IMR-90 (cell line): ENCODE measurements at regions not wholly inside any gene's neighbourhood (a gene's known extent, or its start where the extent isn't known, plus 50 kb on each side); places are given as distances from the start of the nearest gene placed in this dataset.

Experiments used
- ATAC-seq: fragments of 200-7000 bp; cut with Tn5 transposase; 2 replicates; pipeline ENCODE4 v1.9.1; 2020; ENCODE audit warnings: low read depth, mild to moderate bottlenecking, moderate library complexity
- BruUV-seq: library from RNA; stranded (reverse); fragments of 400-500 nt; replicated peaks from 2 replicates; lab custom pipeline; 2021; lab: Mats Ljungman, UMichigan
- CTCF ChIA-PET: fragments of 300-600 bp; formaldehyde crosslinking; extraction: SDS; loops from one replicate; lab custom pipeline; 2021; ENCODE audit warnings: antibody characterized with exemption; lab: Yijun Ruan, JAX
- POLR2A ChIA-PET: fragments of 300-600 bp; sonication (Branson Sonifier 250); formaldehyde crosslinking; loops from one replicate; lab custom pipeline; 2022; ENCODE audit warnings: antibody characterized with exemption; ENCODE audit not compliant: unreplicated experiment; lab: Charles Lee
- DNase-seq: peaks from one replicate; pipeline ENCODE4 v3.0.0; 2013
- H2AFZ ChIP-seq: replicated peaks from 2 replicates; pipeline ENCODE3; 2013; ENCODE audit warnings: low read length, mild to moderate bottlenecking; ENCODE audit not compliant: poor library complexity
- H2AK5ac ChIP-seq: 2 replicates; pipeline ENCODE4 v1.6.1; 2013; ENCODE audit warnings: low read depth, low read length, inconsistent platforms
- H2AK9ac ChIP-seq: replicated peaks from 2 replicates; pipeline ENCODE3; 2013; ENCODE audit warnings: mild to moderate bottlenecking, low read depth, low read length, moderate library complexity; ENCODE audit not compliant: poor library complexity
- H2BK120ac ChIP-seq: 2 replicates; pipeline ENCODE4 v1.6.1; 2013; ENCODE audit warnings: low read depth, low read length, inconsistent platforms
- H2BK15ac ChIP-seq: 3 replicates; pipeline ENCODE4 v1.6.1; 2013; ENCODE audit warnings: low read depth, low read length, inconsistent platforms
- H2BK20ac ChIP-seq: 2 replicates; pipeline ENCODE4 v1.6.1; 2013; ENCODE audit warnings: low read depth, mild to moderate bottlenecking, inconsistent platforms, low read length, moderate library complexity
- H2BK5ac ChIP-seq: 2 replicates; pipeline ENCODE4 v1.6.1; 2013; ENCODE audit warnings: mild to moderate bottlenecking, low read depth, low read length, inconsistent platforms; ENCODE audit not compliant: poor library complexity, severe bottlenecking
- H3K14ac ChIP-seq: replicated peaks from 2 replicates; pipeline ENCODE4 v1.6.1; 2013; ENCODE audit warnings: low read depth, low read length, inconsistent platforms
- H3K18ac ChIP-seq: 2 replicates; pipeline ENCODE4 v1.6.1; 2013; ENCODE audit warnings: low read depth, low read length, control low read depth
- H3K23ac ChIP-seq: 2 replicates; pipeline ENCODE4 v1.6.1; 2013; ENCODE audit warnings: low read depth, low read length, inconsistent platforms
- H3K27ac ChIP-seq: 2 replicates; pipeline ENCODE4 v1.5.1; 2013; ENCODE audit warnings: mild to moderate bottlenecking, control low read depth, low read length; ENCODE audit not compliant: insufficient read depth
- H3K27me3 ChIP-seq: 2 replicates; pipeline ENCODE4 v1.6.1; 2013; ENCODE audit warnings: low read length; ENCODE audit not compliant: control insufficient read depth, insufficient read depth
- H3K36me3 ChIP-seq: 2 replicates; pipeline ENCODE4 v1.6.1; 2013; ENCODE audit warnings: low read length, mixed read lengths; ENCODE audit not compliant: control insufficient read depth, insufficient read depth
- H3K4ac ChIP-seq: 2 replicates; pipeline ENCODE4 v1.6.1; 2013; ENCODE audit warnings: low read depth, low read length, inconsistent platforms
- H3K4me1 ChIP-seq: 2 replicates; pipeline ENCODE4 v1.6.1; 2013; ENCODE audit warnings: low read length, mixed read lengths; ENCODE audit not compliant: control insufficient read depth, insufficient read depth
- H3K4me2 ChIP-seq: 2 replicates; pipeline ENCODE4 v1.6.1; 2013; ENCODE audit warnings: low read depth, mild to moderate bottlenecking, control low read depth, low read length, moderate library complexity
- H3K4me3 ChIP-seq: 2 replicates; pipeline ENCODE4 v1.5.1; 2013; ENCODE audit warnings: low read depth, mild to moderate bottlenecking, control low read depth, low read length, moderate library complexity; ENCODE audit not compliant: insufficient read depth
- H3K56ac ChIP-seq: 2 replicates; pipeline ENCODE4 v1.6.1; 2013; ENCODE audit warnings: low read length, inconsistent platforms; ENCODE audit not compliant: insufficient read depth; ENCODE audit errors: extremely low read depth
- H3K79me1 ChIP-seq, 2 experiments: 2 replicates each; pipeline ENCODE4 v1.6.1; 2013; ENCODE audit warnings: low read length in 2 of 2, inconsistent platforms in 1 of 2, low read depth in 1 of 2
- H3K9ac ChIP-seq: 2 replicates; pipeline ENCODE4 v1.6.1; 2013; ENCODE audit warnings: low read depth, low read length, control low read depth
- H3K9me1 ChIP-seq: 2 replicates; pipeline ENCODE4 v1.6.1; 2013; ENCODE audit warnings: low read length, inconsistent platforms; ENCODE audit not compliant: insufficient read depth
- H3K9me3 ChIP-seq: 2 replicates; pipeline ENCODE4 v1.6.1; 2013; ENCODE audit warnings: low read length; ENCODE audit not compliant: control insufficient read depth, insufficient read depth
- H4K20me1 ChIP-seq: 2 replicates; pipeline ENCODE4 v1.6.1; 2013; ENCODE audit warnings: low read length, inconsistent platforms; ENCODE audit not compliant: insufficient read depth
- H4K5ac ChIP-seq: 2 replicates; pipeline ENCODE4 v1.6.1; 2013; ENCODE audit warnings: mild to moderate bottlenecking, low read depth, low read length, control low read depth
- H4K8ac ChIP-seq, 2 experiments: 2 replicates each; pipeline ENCODE4 v1.6.1; 2013; ENCODE audit warnings: low read depth in 2 of 2, low read length in 2 of 2, control low read depth in 1 of 2, inconsistent platforms in 1 of 2
- H4K91ac ChIP-seq: 2 replicates; pipeline ENCODE4 v1.6.1; 2013; ENCODE audit warnings: low read depth, low read length, inconsistent platforms; ENCODE audit not compliant: insufficient read depth
- BHLHE40 ChIP-seq: fragments of 150-350 bp; IDR thresholded peaks from 2 replicates; pipeline ENCODE4 v1.6.1; 2016; ENCODE audit warnings: mild to moderate bottlenecking, low read depth, low read length
- CEBPB ChIP-seq: IDR thresholded peaks from 2 replicates; pipeline ENCODE4 v1.6.1; 2012; ENCODE audit warnings: low read depth, low read length, improper control_type of control experiment
- CHD1 ChIP-seq: IDR thresholded peaks from 2 replicates; pipeline ENCODE4 v1.6.1; 2012; ENCODE audit warnings: low read depth, low read length, improper control_type of control experiment
- ELK1 ChIP-seq: fragments of 150-350 bp; IDR thresholded peaks from 2 replicates; pipeline ENCODE4 v1.6.1; 2016; ENCODE audit warnings: low read depth, mild to moderate bottlenecking, low read length, moderate library complexity, borderline replicate concordance
- FOS ChIP-seq: fragments of 150-350 bp; IDR thresholded peaks from 2 replicates; pipeline ENCODE4 v1.6.1; 2016; ENCODE audit warnings: low read depth, low read length
- MAFK ChIP-seq: IDR thresholded peaks from 2 replicates; pipeline ENCODE4 v1.6.1; 2012; ENCODE audit warnings: low read depth, low read length, improper control_type of control experiment
- MAZ ChIP-seq: IDR thresholded peaks from 2 replicates; pipeline ENCODE4 v1.6.1; 2012; ENCODE audit warnings: low read depth, mild to moderate bottlenecking, low read length, improper control_type of control experiment, moderate library complexity, borderline replicate concordance
- MXI1 ChIP-seq: IDR thresholded peaks from 2 replicates; pipeline ENCODE4 v1.6.1; 2012; ENCODE audit warnings: low read depth, mild to moderate bottlenecking, low read length, moderate library complexity, borderline replicate concordance
- NFE2L2 ChIP-seq: fragments of 150-350 bp; IDR thresholded peaks from 2 replicates; pipeline ENCODE4 v1.6.1; 2016; ENCODE audit warnings: low read depth, mild to moderate bottlenecking, low read length
- POLR2A ChIP-seq: IDR thresholded peaks from 2 replicates; pipeline ENCODE4 v1.6.1; 2012; ENCODE audit warnings: mild to moderate bottlenecking, low read depth, low read length
- RAD21 ChIP-seq: IDR thresholded peaks from 2 replicates; pipeline ENCODE4 v1.6.1; 2012; ENCODE audit warnings: low read length, improper control_type of control experiment
- RCOR1 ChIP-seq: IDR thresholded peaks from 2 replicates; pipeline ENCODE4 v1.6.1; 2012; ENCODE audit warnings: mild to moderate bottlenecking, low read length, improper control_type of control experiment; ENCODE audit not compliant: insufficient replicate concordance
- RFX5 ChIP-seq: IDR thresholded peaks from 2 replicates; pipeline ENCODE4 v1.8.0; 2012; ENCODE audit warnings: low read depth, mild to moderate bottlenecking, low read length, moderate library complexity
- SMC3 ChIP-seq: fragments of 150-350 bp; IDR thresholded peaks from 2 replicates; pipeline ENCODE4 v1.6.1; 2016; ENCODE audit warnings: low read depth, mild to moderate bottlenecking, antibody characterized with exemption, low read length, moderate library complexity
- WGBS, 2 experiments: methylation state at CpG; one replicate each; pipeline versions ENCODE4 v1.1.5 to v1.1.7; 2013; ENCODE audit warnings: missing lambda C conversion rate in 2 of 2; ENCODE audit not compliant: insufficient read length in 1 of 2; ENCODE audit errors: extremely low coverage in 2 of 2; 5-methylcytosine and 5-hydroxymethylcytosine counted together
- dilution Hi-C: fragments of 300-500 bp; cut with HindIII; formaldehyde crosslinking; loops from one replicate; pipeline ENCODE4 v1.14.3; 2018; ENCODE audit warnings: low sequenced_read_pairs; ENCODE audit not compliant: unreplicated experiment
- in situ Hi-C: fragments of 300-500 bp; cut with MboI; formaldehyde crosslinking; loops from 3 replicates; pipeline ENCODE4 v1.14.3; 2019; ENCODE audit warnings: low sequenced_read_pairs, inconsistent platforms, mixed read lengths
- intact Hi-C: fragments of 100-400 bp; cut with micrococcal nuclease; formaldehyde crosslinking; loops from 2 replicates; pipeline ENCODE4 v1.10.0; 2022
- TF ChIP-seq, protein P1 (sequence below): conservative IDR thresholded peaks from 2 replicates; pipeline ENCODE4 v1.5.1; 2012; ENCODE audit warnings: mild to moderate bottlenecking, low read depth, low read length, improper control_type of control experiment
- TF ChIP-seq, protein P2 (sequence below): fragments of 150-350 bp; IDR thresholded peaks from 2 replicates; pipeline ENCODE4 v1.6.1; 2017; ENCODE audit warnings: mild to moderate bottlenecking, antibody characterized with exemption, low read length, low read depth

DNA sequence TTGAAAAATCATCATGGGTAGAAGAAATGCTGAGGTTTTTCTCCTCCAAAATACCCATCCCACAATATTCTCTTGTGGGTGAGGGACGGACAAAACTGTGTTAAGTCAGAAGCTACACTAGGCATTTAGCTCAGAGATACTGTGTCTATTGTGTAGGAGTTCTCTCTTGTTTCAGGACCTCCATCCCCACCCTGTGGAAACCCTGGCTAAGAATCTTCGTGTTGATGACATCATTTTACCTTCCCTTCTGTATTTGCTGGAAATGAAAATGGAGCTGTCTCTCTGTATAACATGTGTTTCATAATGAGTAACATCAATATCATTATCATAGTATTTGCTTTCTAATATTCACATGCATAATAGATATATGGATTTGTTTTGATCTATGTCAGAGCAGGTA is 1193.0 kb upstream of the CITED2 start:
- H3K4me2 ChIP-seq = no peak overlapping the region
- dilution Hi-C loops = no loop called here
- TF ChIP-seq RFX5 = no peak
- TF ChIP-seq, protein P1, sequence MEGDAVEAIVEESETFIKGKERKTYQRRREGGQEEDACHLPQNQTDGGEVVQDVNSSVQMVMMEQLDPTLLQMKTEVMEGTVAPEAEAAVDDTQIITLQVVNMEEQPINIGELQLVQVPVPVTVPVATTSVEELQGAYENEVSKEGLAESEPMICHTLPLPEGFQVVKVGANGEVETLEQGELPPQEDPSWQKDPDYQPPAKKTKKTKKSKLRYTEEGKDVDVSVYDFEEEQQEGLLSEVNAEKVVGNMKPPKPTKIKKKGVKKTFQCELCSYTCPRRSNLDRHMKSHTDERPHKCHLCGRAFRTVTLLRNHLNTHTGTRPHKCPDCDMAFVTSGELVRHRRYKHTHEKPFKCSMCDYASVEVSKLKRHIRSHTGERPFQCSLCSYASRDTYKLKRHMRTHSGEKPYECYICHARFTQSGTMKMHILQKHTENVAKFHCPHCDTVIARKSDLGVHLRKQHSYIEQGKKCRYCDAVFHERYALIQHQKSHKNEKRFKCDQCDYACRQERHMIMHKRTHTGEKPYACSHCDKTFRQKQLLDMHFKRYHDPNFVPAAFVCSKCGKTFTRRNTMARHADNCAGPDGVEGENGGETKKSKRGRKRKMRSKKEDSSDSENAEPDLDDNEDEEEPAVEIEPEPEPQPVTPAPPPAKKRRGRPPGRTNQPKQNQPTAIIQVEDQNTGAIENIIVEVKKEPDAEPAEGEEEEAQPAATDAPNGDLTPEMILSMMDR = no peak
- no peak for TF ChIP-seq RAD21
- no peak for TF ChIP-seq NFE2L2
- TF ChIP-seq BHLHE40 = no peak
- no peak for TF ChIP-seq CEBPB
- no peak for TF ChIP-seq SMC3
- TF ChIP-seq MAFK = no peak
- no peak for TF ChIP-seq FOS
- no peak for TF ChIP-seq CHD1
- TF ChIP-seq, protein P2, sequence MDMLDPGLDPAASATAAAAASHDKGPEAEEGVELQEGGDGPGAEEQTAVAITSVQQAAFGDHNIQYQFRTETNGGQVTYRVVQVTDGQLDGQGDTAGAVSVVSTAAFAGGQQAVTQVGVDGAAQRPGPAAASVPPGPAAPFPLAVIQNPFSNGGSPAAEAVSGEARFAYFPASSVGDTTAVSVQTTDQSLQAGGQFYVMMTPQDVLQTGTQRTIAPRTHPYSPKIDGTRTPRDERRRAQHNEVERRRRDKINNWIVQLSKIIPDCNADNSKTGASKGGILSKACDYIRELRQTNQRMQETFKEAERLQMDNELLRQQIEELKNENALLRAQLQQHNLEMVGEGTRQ = no peak
- TF ChIP-seq ELK1 = no peak
- TF ChIP-seq POLR2A = no peak
- no peak for TF ChIP-seq MXI1
- no peak for TF ChIP-seq RCOR1
- TF ChIP-seq MAZ = no peak
- no peaks in the 10 kb centered on the region for H3K9me3 ChIP-seq
- H4K20me1 ChIP-seq = no peaks in the 10 kb centered on the region
- peak overlapping the region; percentile 84 for H2BK20ac ChIP-seq
- peak overlapping the region; percentile 89 for H2BK120ac ChIP-seq
- H2BK15ac ChIP-seq = peak overlapping the region; percentile 85; the same call in 2 of the 3 replicates
- H3K4me3 ChIP-seq = no peak overlapping the region
- H3K9ac ChIP-seq = no peak overlapping the region
- peak overlapping the region; percentile 45; the same call in 1 of the 2 replicates for H4K5ac ChIP-seq
- intact Hi-C loops = no loop called here
- ChIA-PET CTCF (no interaction called here), POLR2A (no interaction called here)
- H3K79me1 ChIP-seq = 0 out of 4 replicates have a peak, but pooled peaks cover 0 to 4% of the 10 kb centered on the region in 2 experiments
- H3K23ac ChIP-seq = 0 out of 2 replicates have a peak overlapping the region, but pooled peaks have one; percentile 5
- no peak overlapping the region for H3K56ac ChIP-seq
- peak overlapping the region; percentile 37; the same call in 1 of the 2 replicates for H3K18ac ChIP-seq
- H2AK5ac ChIP-seq = peak overlapping the region; percentile 85
- peak overlapping the region; percentile 52; the same call in 1 of the 2 replicates for H3K4ac ChIP-seq
- H2BK5ac ChIP-seq = peak overlapping the region; percentile 52
- peak overlapping the region; percentile 53; the same call in 1 of the 2 replicates for H4K91ac ChIP-seq
- H3K27ac ChIP-seq = no peak overlapping the region
- H3K36me3 ChIP-seq = no peaks in the 10 kb centered on the region
- DNase-seq = peak; percentile 16
- BruUV-seq = no TSS peak
- 0 out of 2 replicates have a peak, but pooled peaks cover 1% of the 10 kb centered on the region for H3K4me1 ChIP-seq
- peak overlapping the region; percentile 17 to 73; a peak in 2 of 4 replicates for H4K8ac ChIP-seq
- no CpG with 5 or more reads among the region's 2 CpGs for WGBS, 2 experiments
- H3K14ac ChIP-seq = peak overlapping the region; percentile 53
- no peak overlapping the region for H2AK9ac ChIP-seq
- ATAC-seq = no peak
- no peaks in the 10 kb centered on the region for H3K9me1 ChIP-seq
- in situ Hi-C loops = no loop called here
- no peak overlapping the region for H2AFZ ChIP-seq
- H3K27me3 ChIP-seq = no peaks in the 10 kb centered on the region
